A549 (cell line): ENCODE measurements at regions not wholly inside any gene's neighbourhood (a gene's known extent, or its start where the extent isn't known, plus 50 kb on each side); places are given as distances from the start of the nearest gene placed in this dataset.
"Not testable (repeated sequence)": the region's sequence is repeated elsewhere in the genome, so short reads cannot be mapped to it uniquely, and the experiment has no call there.

Experiments
- ATAC-seq, 2 experiments: fragments of 200-7000 bp in 1 of 2; fragments of >200 bp in 1 of 2; cut with Nextera tagmentation in 1 of 2; cut with Tn5 transposase in 1 of 2; 3 replicates each; pipeline versions ENCODE4 v1.8.0 to v1.9.1; 2018 to 2020; ENCODE audit warnings: mild to moderate bottlenecking in 1 of 2, moderate library complexity in 1 of 2
- CTCF ChIA-PET: fragments of 300-600 bp; sonication (Branson Sonifier 250); formaldehyde crosslinking; extraction: SDS; loops from one replicate; lab custom pipeline; 2021; ENCODE audit warnings: antibody characterized with exemption, inconsistent platforms; lab: Yijun Ruan, JAX
- POLR2A ChIA-PET: fragments of 350-600 bp; formaldehyde crosslinking; extraction: SDS; loops from one replicate; lab custom pipeline; 2021; ENCODE audit warnings: antibody characterized with exemption, inconsistent platforms; lab: Yijun Ruan, JAX
- DNase-seq, 2 experiments: peaks; one replicate each; pipeline versions ENCODE4 v3.0.0 to v3.0.0-alpha.2; 2011 to 2016; ENCODE audit warnings: low read depth in 1 of 2, low spot score in 1 of 2
- FAIRE-seq: peaks from 2 replicates; lab custom pipeline; 2011; peaks lifted over from hg19 to GRCh38; lab: Jason Lieb, UNC
- H3K27ac ChIP-seq, 2 experiments: fragments of >200 bp; sonication (Bioruptor Twin); formaldehyde crosslinking; 3 replicates each; pipeline ENCODE4 v1.5.1; 2016 to 2017
- H3K4me1 ChIP-seq: fragments of >200 bp; sonication (Bioruptor Twin); formaldehyde crosslinking; 3 replicates; pipeline ENCODE4 v1.6.1; 2016
- H3K4me2 ChIP-seq: fragments of >200 bp; sonication (Bioruptor Twin); formaldehyde crosslinking; 3 replicates; pipeline ENCODE4 v1.6.1; 2016
- H3K4me3 ChIP-seq: fragments of >200 bp; sonication (Bioruptor Twin); formaldehyde crosslinking; 3 replicates; pipeline ENCODE4 v1.5.1; 2016
- H3K9me3 ChIP-seq: fragments of >200 bp; sonication (Bioruptor Twin); formaldehyde crosslinking; 3 replicates; pipeline ENCODE4 v1.6.1; 2016
- CBX2 ChIP-seq: fragments of 200-600 bp; sonication (generic); IDR thresholded peaks from 2 replicates; pipeline ENCODE4 v1.6.1; 2016; ENCODE audit warnings: low read depth, mild to moderate bottlenecking, borderline replicate concordance
- CBX8 ChIP-seq: fragments of 200-600 bp; sonication (generic); IDR thresholded peaks from 2 replicates; pipeline ENCODE4 v1.6.1; 2016
- CHD2 ChIP-seq: fragments of 150-350 bp; IDR thresholded peaks from 2 replicates; pipeline ENCODE4 v1.6.1; 2014; ENCODE audit warnings: low read length; ENCODE audit not compliant: partially characterized antibody
- EHF ChIP-seq: fragments of 250-450 bp; sonication (Bioruptor Pico); IDR thresholded peaks from 2 replicates; pipeline ENCODE4 v1.5.0; 2020; ENCODE audit warnings: mild to moderate bottlenecking
- ESRRA ChIP-seq: fragments of 150-350 bp; IDR thresholded peaks from 2 replicates; pipeline ENCODE4 v1.6.1; 2014; ENCODE audit warnings: mild to moderate bottlenecking, low read length, borderline replicate concordance
- GATA3 ChIP-seq: IDR thresholded peaks from 2 replicates; pipeline ENCODE4 v1.6.1; 2012; ENCODE audit warnings: borderline replicate concordance
- HDAC2 ChIP-seq: fragments of 200-600 bp; sonication (generic); IDR thresholded peaks from 2 replicates; pipeline ENCODE4 v1.6.1; 2016
- HOXB13 ChIP-seq: fragments of 250-450 bp; sonication (Bioruptor Pico); IDR thresholded peaks from 2 replicates; pipeline ENCODE4 v1.5.0; 2020; ENCODE audit warnings: low read depth, mild to moderate bottlenecking, moderate library complexity
- HOXB5 ChIP-seq: fragments of 250-450 bp; sonication (Bioruptor Pico); IDR thresholded peaks from 2 replicates; pipeline ENCODE4 v1.5.0; 2020; ENCODE audit warnings: mild to moderate bottlenecking, moderate library complexity
- JUN ChIP-seq, 2 experiments: fragments of >200 bp; sonication (Bioruptor Twin); formaldehyde crosslinking; IDR thresholded peaks; 2 replicates in 1 of 2; 3 replicates in 1 of 2; pipeline ENCODE4 v1.6.1; 2016 to 2017
- KDM1A ChIP-seq: fragments of 200-600 bp; sonication (generic); IDR thresholded peaks from 2 replicates; pipeline ENCODE4 v1.6.1; 2016; ENCODE audit warnings: low read depth, mild to moderate bottlenecking
- KDM5A ChIP-seq: fragments of 200-600 bp; sonication (generic); IDR thresholded peaks from 2 replicates; pipeline ENCODE4 v1.6.1; 2016; ENCODE audit warnings: antibody characterized with exemption, mild to moderate bottlenecking
- MAFK ChIP-seq: fragments of 450-650 bp; IDR thresholded peaks from 2 replicates; pipeline ENCODE4 v1.6.1; 2014; ENCODE audit not compliant: partially characterized antibody
- MAX ChIP-seq: IDR thresholded peaks from 2 replicates; pipeline ENCODE4 v1.6.1; 2012
- MYC ChIP-seq: IDR thresholded peaks from 2 replicates; pipeline ENCODE4 v1.6.1; 2012; ENCODE audit warnings: mild to moderate bottlenecking, inconsistent platforms, low read length, improper control_type of control experiment, borderline replicate concordance
- PBX3 ChIP-seq: IDR thresholded peaks from 2 replicates; pipeline ENCODE4 v1.6.1; 2012
- PHF8 ChIP-seq: fragments of 200-600 bp; sonication (generic); IDR thresholded peaks from 2 replicates; pipeline ENCODE4 v1.6.1; 2016; ENCODE audit warnings: low read depth, mild to moderate bottlenecking, antibody characterized with exemption, moderate library complexity, borderline replicate concordance
- RAD21 ChIP-seq, 2 experiments: fragments of >200 bp in 1 of 2; sonication (Bioruptor Twin) in 1 of 2; formaldehyde crosslinking in 1 of 2; IDR thresholded peaks in 1 of 2; conservative IDR thresholded peaks in 1 of 2; 2 replicates in 1 of 2; 3 replicates in 1 of 2; pipeline ENCODE4 v1.6.1; 2012 to 2018; ENCODE audit warnings: inconsistent platforms in 1 of 2
- RARB ChIP-seq: fragments of 250-450 bp; sonication (Bioruptor Pico); IDR thresholded peaks from 2 replicates; pipeline ENCODE4 v1.8.0; 2021; ENCODE audit warnings: mild to moderate bottlenecking, moderate library complexity
- RCOR1 ChIP-seq: fragments of 150-350 bp; IDR thresholded peaks from 2 replicates; pipeline ENCODE4 v1.6.1; 2014; ENCODE audit warnings: antibody characterized with exemption, low read length, low read depth
- REST ChIP-seq: fragments of 200-600 bp; sonication (generic); IDR thresholded peaks from 2 replicates; pipeline ENCODE4 v1.6.1; 2016; ENCODE audit warnings: antibody characterized with exemption, mild to moderate bottlenecking, moderate library complexity
- RNF2 ChIP-seq: fragments of 200-600 bp; sonication (generic); IDR thresholded peaks from 2 replicates; pipeline ENCODE4 v1.6.1; 2016; ENCODE audit warnings: low read depth, mild to moderate bottlenecking, antibody characterized with exemption, moderate library complexity, borderline replicate concordance
- WGBS: methylation state at CpG from one replicate; pipeline ENCODE4 v1.1.6; 2017; ENCODE audit errors: missing lambda C conversion rate; 5-methylcytosine and 5-hydroxymethylcytosine counted together
- TF ChIP-seq, protein P1 (sequence below): fragments of 450-650 bp; IDR thresholded peaks from 2 replicates; pipeline ENCODE4 v1.6.1; 2014; ENCODE audit warnings: antibody characterized with exemption

DNA sequence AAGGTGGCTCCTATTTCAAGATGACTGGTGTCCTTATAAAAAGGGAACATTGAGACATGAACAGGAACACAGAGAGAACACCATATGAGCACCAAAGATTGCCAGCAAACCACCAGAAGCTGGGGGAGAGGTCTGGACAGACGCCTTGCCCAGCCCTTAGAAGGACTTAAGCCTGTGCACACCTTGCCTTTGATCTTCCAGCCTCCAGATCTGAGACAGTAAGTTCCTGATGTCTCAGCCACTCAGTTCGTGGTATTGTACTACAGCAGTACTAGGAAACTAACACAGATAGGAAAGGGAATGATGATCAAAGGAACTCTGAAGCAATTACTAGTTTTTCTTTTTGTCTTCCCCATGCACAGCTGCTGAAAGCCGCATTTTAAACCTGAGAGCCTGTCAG is 137.3 kb upstream of the FHL2 start:
- Histone ChIP-seq H3K4me1 (no peaks in the 10 kb centered on the region), H3K27ac (no peak overlapping the region), H3K9me3 (no peaks in the 10 kb centered on the region), H3K4me2 (no peak overlapping the region), H3K4me3 (no peak overlapping the region)
- FAIRE-seq: no peak
- no peak for DNase-seq
- WGBS: 3% methylated on average over 3 of the region's 3 CpGs
- CTCF ChIA-PET: interaction anchor here (1.3 to 1.8 kb wide), 2 partner anchors 15 to 167 kb away, joined by 3 to 4 read pairs; no protein-coding TSS in a partner anchor
- TF ChIP-seq ESRRA (no peak), CHD2 (no peak), RARB (no peak), GATA3 (no peak), PHF8 (no peak), RAD21 (conservative IDR thresholded peaks at IDR 0.05 in 1 of 2, IDR thresholded peaks at IDR 0.05 in 1 of 2) (no peak), PBX3 (no peak)
- 0 out of 6 replicates have a peak, but pooled peaks of 1 of the 2 experiments have one; percentile 17 for ATAC-seq
- POLR2A ChIA-PET: no interaction called here

DNA sequence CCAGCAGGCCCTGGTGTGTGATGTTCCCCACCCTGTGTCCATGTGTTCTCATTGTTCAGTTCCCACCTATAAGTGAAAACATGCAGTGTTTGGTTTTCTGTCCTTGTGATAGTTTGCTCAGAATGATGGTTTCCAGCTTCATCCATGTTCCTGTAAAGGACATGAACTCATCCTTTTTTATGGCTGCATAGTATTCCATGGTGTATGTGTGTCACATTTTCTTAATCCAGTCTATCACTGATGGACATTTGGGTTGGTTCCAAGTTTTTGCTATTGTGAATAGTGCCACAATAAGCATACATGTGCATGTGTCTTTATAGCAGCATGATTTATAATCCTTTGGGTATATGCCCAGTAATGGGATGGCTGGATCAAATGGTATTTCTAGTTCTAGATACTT is 130.4 kb upstream of the FHL2 start:
- CTCF ChIA-PET, DNase-seq, H3K27ac ChIP-seq, H3K4me2 ChIP-seq, H3K4me3 ChIP-seq, FAIRE-seq, H3K9me3 ChIP-seq, POLR2A ChIA-PET, ATAC-seq, H3K4me1 ChIP-seq: not testable (repeated sequence)

- no peak for DNase-seq
- ChIA-PET POLR2A (no interaction called here), CTCF (interaction anchor here (1.1 to 13.0 kb wide), 7 partner anchors 11 to 186 kb away, joined by 3 to 146 read pairs (median 4); no protein-coding TSS in a partner anchor)
- H3K27ac ChIP-seq: no peak overlapping the region
- no peak for FAIRE-seq
- TF ChIP-seq CBX2: no peak
- TF ChIP-seq EHF (CRISPR knock-in tag): no peak
- no peak for TF ChIP-seq HDAC2
- no peak for TF ChIP-seq RCOR1
- no peak for TF ChIP-seq MAFK
- no peak for TF ChIP-seq RNF2
- no peak for TF ChIP-seq MAX
- TF ChIP-seq JUN (IDR thresholded peaks at IDR 0.05): no peak
- TF ChIP-seq REST: no peak
- TF ChIP-seq MYC: no peak
- no peak for TF ChIP-seq KDM1A
- TF ChIP-seq HOXB13 (CRISPR knock-in tag): no peak
- TF ChIP-seq HOXB5 (CRISPR knock-in tag): no peak
- no peak for TF ChIP-seq CBX8
- TF ChIP-seq, protein P1, sequence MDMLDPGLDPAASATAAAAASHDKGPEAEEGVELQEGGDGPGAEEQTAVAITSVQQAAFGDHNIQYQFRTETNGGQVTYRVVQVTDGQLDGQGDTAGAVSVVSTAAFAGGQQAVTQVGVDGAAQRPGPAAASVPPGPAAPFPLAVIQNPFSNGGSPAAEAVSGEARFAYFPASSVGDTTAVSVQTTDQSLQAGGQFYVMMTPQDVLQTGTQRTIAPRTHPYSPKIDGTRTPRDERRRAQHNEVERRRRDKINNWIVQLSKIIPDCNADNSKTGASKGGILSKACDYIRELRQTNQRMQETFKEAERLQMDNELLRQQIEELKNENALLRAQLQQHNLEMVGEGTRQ: no peak
- no peak for TF ChIP-seq KDM5A
- no peaks in the 10 kb centered on the region for H3K9me3 ChIP-seq
- 81% methylated on average over 18 of the region's 30 CpGs for WGBS
- no peak overlapping the region for H3K4me3 ChIP-seq
- no peak overlapping the region for H3K4me2 ChIP-seq
- H3K4me1 ChIP-seq: no peaks in the 10 kb centered on the region
- ATAC-seq: no peak
Observed at GRCh38 chr2:105526000-105526925, 127.4 kb upstream of the FHL2 start.
